ENCODE measurements at regions not wholly inside any gene's neighbourhood (a gene's known extent, or its start where the extent isn't known, plus 50 kb on each side); places are given as distances from the start of the nearest gene placed in this dataset.

- TF ChIP-seq CTCF (IDR thresholded peaks at IDR 0.05): no peak
- no peak for TF ChIP-seq POLR2A (IDR thresholded peaks at IDR 0.05)
Observed at GRCh38 chr1:185520188-185520920, 203.3 kb upstream of the IVNS1ABP start.
